HepG2 (cell line): ENCODE measurements at regions not wholly inside any gene's neighbourhood (a gene's known extent, or its start where the extent isn't known, plus 50 kb on each side); places are given as distances from the start of the nearest gene placed in this dataset.

Experiments used
- DNMT3B ChIP-seq: conservative IDR thresholded peaks from 2 replicates; pipeline ENCODE4 v1.6.1; 2016; ENCODE audit warnings: missing biosample characterization, control low read depth
- GLI4 ChIP-seq: sonication (generic); formaldehyde crosslinking; IDR thresholded peaks from 2 replicates; pipeline ENCODE4 v1.5.1; 2020; ENCODE audit warnings: missing genetic modification reagents, mild to moderate bottlenecking, moderate library complexity, borderline replicate concordance
- HOXA7 ChIP-seq: sonication (generic); formaldehyde crosslinking; IDR thresholded peaks from 2 replicates; pipeline ENCODE4 v1.8.1; 2022; ENCODE audit warnings: mild to moderate bottlenecking, missing genetic modification reagents, moderate library complexity
- IKZF1 ChIP-seq: fragments of 450-650 bp; IDR thresholded peaks from 2 replicates; pipeline ENCODE4 v1.7.1; 2016
- ISL2 ChIP-seq: sonication (generic); formaldehyde crosslinking; IDR thresholded peaks from 2 replicates; pipeline ENCODE4 v1.5.0; 2020; ENCODE audit warnings: missing genetic modification reagents
- ONECUT2 ChIP-seq: sonication (generic); formaldehyde crosslinking; IDR thresholded peaks from 2 replicates; pipeline ENCODE4 v1.4.0; 2020; ENCODE audit warnings: missing genetic modification reagents
- RBM22 ChIP-seq: fragments of 200-400 bp; formaldehyde crosslinking; optimal IDR thresholded peaks from 2 replicates; pipeline ENCODE3; 2017; ENCODE audit warnings: mild to moderate bottlenecking, low read length, moderate library complexity
- SMC3 ChIP-seq: IDR thresholded peaks from 2 replicates; pipeline ENCODE4 v1.6.1; 2011; ENCODE audit warnings: low read length, improper control_type of control experiment
- SNAPC2 ChIP-seq: sonication (generic); formaldehyde crosslinking; IDR thresholded peaks from 2 replicates; pipeline ENCODE4 v1.8.1; 2022; ENCODE audit warnings: mild to moderate bottlenecking, missing genetic modification reagents
- YEATS4 ChIP-seq: sonication (generic); formaldehyde crosslinking; IDR thresholded peaks from 2 replicates; pipeline ENCODE4 v1.4.0; 2020; ENCODE audit warnings: missing genetic modification reagents, borderline replicate concordance
- ZBTB42 ChIP-seq: sonication (generic); formaldehyde crosslinking; IDR thresholded peaks from 2 replicates; pipeline ENCODE4 v1.5.0; 2020; ENCODE audit warnings: mild to moderate bottlenecking, missing genetic modification reagents
- ZFAT ChIP-seq: sonication (generic); formaldehyde crosslinking; conservative IDR thresholded peaks from 2 replicates; pipeline ENCODE4 v1.8.1; 2023; ENCODE audit warnings: missing genetic modification reagents, inconsistent platforms
- ZNF230 ChIP-seq: sonication (generic); formaldehyde crosslinking; IDR thresholded peaks from 2 replicates; pipeline ENCODE4 v1.4.0; 2020; ENCODE audit warnings: mild to moderate bottlenecking, missing genetic modification reagents
- ZNF264 ChIP-seq: sonication (generic); formaldehyde crosslinking; IDR thresholded peaks from 2 replicates; pipeline ENCODE4 v1.4.0; 2020; ENCODE audit warnings: missing genetic modification reagents
- ZNF329 ChIP-seq: sonication (generic); formaldehyde crosslinking; IDR thresholded peaks from 2 replicates; pipeline ENCODE4 v1.9.0; 2021; ENCODE audit warnings: low read depth, mild to moderate bottlenecking, missing genetic modification reagents
- ZNF431 ChIP-seq: sonication (generic); formaldehyde crosslinking; IDR thresholded peaks from 2 replicates; pipeline ENCODE4 v1.9.0; 2022; ENCODE audit warnings: missing genetic modification reagents, low read depth, mild to moderate bottlenecking, borderline replicate concordance
- ZNF501 ChIP-seq: sonication (generic); formaldehyde crosslinking; IDR thresholded peaks from 2 replicates; pipeline ENCODE4 v1.5.1; 2020; ENCODE audit warnings: mild to moderate bottlenecking, moderate library complexity, missing genetic modification reagents
- ZNF510 ChIP-seq: sonication (generic); formaldehyde crosslinking; IDR thresholded peaks from 2 replicates; pipeline ENCODE4 v1.4.0; 2020; ENCODE audit warnings: low read depth, mild to moderate bottlenecking, missing genetic modification reagents
- ZNF598 ChIP-seq: sonication (generic); formaldehyde crosslinking; IDR thresholded peaks from 2 replicates; pipeline ENCODE4 v1.5.1; 2020; ENCODE audit warnings: mild to moderate bottlenecking, missing genetic modification reagents, borderline replicate concordance
- ZNF616 ChIP-seq: sonication (generic); formaldehyde crosslinking; IDR thresholded peaks from 2 replicates; pipeline ENCODE4 v1.5.0; 2020; ENCODE audit warnings: low read depth, mild to moderate bottlenecking, missing genetic modification reagents
- ZNF660 ChIP-seq: sonication (generic); formaldehyde crosslinking; IDR thresholded peaks from 2 replicates; pipeline ENCODE4 v1.5.1; 2020; ENCODE audit warnings: mild to moderate bottlenecking, low read depth, missing genetic modification reagents, borderline replicate concordance
- ZNF746 ChIP-seq: sonication (generic); formaldehyde crosslinking; IDR thresholded peaks from 2 replicates; pipeline ENCODE4 v1.8.0; 2022; ENCODE audit warnings: mild to moderate bottlenecking, missing genetic modification reagents
- ZSCAN30 ChIP-seq: sonication (generic); formaldehyde crosslinking; IDR thresholded peaks from 2 replicates; pipeline ENCODE4 v1.5.0; 2020; ENCODE audit warnings: mild to moderate bottlenecking, missing genetic modification reagents
- TF ChIP-seq, protein P1 (sequence below): sonication (generic); formaldehyde crosslinking; IDR thresholded peaks from 2 replicates; pipeline ENCODE4 v1.4.0; 2020; ENCODE audit warnings: mild to moderate bottlenecking, missing genetic modification reagents
- TF ChIP-seq, protein P2 (sequence below): sonication (generic); formaldehyde crosslinking; IDR thresholded peaks from 2 replicates; pipeline ENCODE4 v1.5.0; 2020; ENCODE audit warnings: missing genetic modification reagents, mild to moderate bottlenecking, borderline replicate concordance
- TF ChIP-seq, protein P3 (sequence below): sonication (generic); formaldehyde crosslinking; IDR thresholded peaks from 2 replicates; pipeline ENCODE4 v1.9.0; 2021; ENCODE audit warnings: missing genetic modification reagents, mild to moderate bottlenecking, borderline replicate concordance
- TF ChIP-seq, protein P4 (sequence below): sonication (generic); formaldehyde crosslinking; conservative IDR thresholded peaks from 2 replicates; pipeline ENCODE4 v1.5.0; 2020; ENCODE audit warnings: missing genetic modification reagents
- TF ChIP-seq, protein P5 (sequence below): sonication (generic); formaldehyde crosslinking; IDR thresholded peaks from 2 replicates; pipeline ENCODE4 v1.4.0; 2020; ENCODE audit warnings: mild to moderate bottlenecking, low read depth, missing genetic modification reagents

DNA sequence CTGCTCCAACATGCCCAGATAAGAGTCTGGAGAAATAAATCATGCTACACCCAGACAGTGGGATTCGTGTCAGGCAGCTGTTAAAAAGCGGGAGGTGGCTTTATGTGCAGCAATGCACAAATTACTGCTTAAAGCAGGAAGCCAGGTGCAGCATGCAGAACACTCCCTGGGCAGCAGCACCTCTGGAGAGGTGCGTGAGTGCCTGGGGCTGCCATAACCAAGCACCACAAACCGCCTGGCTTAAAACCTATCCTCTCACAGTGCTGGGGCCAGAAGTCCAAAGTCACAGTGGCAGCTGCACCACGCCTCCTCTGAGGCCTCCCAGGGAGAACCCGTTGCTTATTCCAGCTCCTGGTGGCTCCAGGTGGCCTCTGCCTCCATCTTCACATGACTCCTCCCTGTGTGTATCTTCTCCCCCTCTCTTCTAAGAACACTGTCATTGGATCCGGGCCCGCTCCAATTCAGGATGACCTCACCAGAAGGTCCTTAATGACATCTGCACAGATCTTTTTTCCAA is 115.6 kb downstream of the SIK1 start (continued):
- TF ChIP-seq, protein P1, sequence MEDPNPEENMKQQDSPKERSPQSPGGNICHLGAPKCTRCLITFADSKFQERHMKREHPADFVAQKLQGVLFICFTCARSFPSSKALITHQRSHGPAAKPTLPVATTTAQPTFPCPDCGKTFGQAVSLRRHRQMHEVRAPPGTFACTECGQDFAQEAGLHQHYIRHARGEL (CRISPR knock-in tag), result no peak
- no peak for TF ChIP-seq ZNF329 (CRISPR knock-in tag)
- no peak for TF ChIP-seq ZNF598 (CRISPR knock-in tag)
- TF ChIP-seq ZNF501, result peak; percentile 54; the same call in 1 of the 2 replicates
- no peak for TF ChIP-seq SNAPC2 (CRISPR knock-in tag)
- no peak for TF ChIP-seq ZBTB42 (CRISPR knock-in tag)
- TF ChIP-seq SMC3, result no peak
- no peak for TF ChIP-seq ZNF616
- TF ChIP-seq, protein P2, sequence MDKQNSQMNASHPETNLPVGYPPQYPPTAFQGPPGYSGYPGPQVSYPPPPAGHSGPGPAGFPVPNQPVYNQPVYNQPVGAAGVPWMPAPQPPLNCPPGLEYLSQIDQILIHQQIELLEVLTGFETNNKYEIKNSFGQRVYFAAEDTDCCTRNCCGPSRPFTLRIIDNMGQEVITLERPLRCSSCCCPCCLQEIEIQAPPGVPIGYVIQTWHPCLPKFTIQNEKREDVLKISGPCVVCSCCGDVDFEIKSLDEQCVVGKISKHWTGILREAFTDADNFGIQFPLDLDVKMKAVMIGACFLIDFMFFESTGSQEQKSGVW (CRISPR knock-in tag), result no peak
- TF ChIP-seq, protein P3, sequence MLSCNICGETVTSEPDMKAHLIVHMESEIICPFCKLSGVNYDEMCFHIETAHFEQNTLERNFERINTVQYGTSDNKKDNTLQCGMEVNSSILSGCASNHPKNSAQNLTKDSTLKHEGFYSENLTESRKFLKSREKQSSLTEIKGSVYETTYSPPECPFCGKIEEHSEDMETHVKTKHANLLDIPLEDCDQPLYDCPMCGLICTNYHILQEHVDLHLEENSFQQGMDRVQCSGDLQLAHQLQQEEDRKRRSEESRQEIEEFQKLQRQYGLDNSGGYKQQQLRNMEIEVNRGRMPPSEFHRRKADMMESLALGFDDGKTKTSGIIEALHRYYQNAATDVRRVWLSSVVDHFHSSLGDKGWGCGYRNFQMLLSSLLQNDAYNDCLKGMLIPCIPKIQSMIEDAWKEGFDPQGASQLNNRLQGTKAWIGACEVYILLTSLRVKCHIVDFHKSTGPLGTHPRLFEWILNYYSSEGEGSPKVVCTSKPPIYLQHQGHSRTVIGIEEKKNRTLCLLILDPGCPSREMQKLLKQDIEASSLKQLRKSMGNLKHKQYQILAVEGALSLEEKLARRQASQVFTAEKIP, result no peak
- TF ChIP-seq, protein P4, sequence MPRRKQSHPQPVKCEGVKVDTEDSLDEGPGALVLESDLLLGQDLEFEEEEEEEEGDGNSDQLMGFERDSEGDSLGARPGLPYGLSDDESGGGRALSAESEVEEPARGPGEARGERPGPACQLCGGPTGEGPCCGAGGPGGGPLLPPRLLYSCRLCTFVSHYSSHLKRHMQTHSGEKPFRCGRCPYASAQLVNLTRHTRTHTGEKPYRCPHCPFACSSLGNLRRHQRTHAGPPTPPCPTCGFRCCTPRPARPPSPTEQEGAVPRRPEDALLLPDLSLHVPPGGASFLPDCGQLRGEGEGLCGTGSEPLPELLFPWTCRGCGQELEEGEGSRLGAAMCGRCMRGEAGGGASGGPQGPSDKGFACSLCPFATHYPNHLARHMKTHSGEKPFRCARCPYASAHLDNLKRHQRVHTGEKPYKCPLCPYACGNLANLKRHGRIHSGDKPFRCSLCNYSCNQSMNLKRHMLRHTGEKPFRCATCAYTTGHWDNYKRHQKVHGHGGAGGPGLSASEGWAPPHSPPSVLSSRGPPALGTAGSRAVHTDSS (CRISPR knock-in tag), result no peak
- no peak for TF ChIP-seq HOXA7 (CRISPR knock-in tag)
- TF ChIP-seq ZNF431 (CRISPR knock-in tag), result no peak
- no peak for TF ChIP-seq ZNF264 (CRISPR knock-in tag)
- no peak for TF ChIP-seq DNMT3B
- TF ChIP-seq ONECUT2, result no peak
- TF ChIP-seq ZFAT (CRISPR knock-in tag), result no peak
- TF ChIP-seq YEATS4 (CRISPR knock-in tag), result no peak
- TF ChIP-seq IKZF1, result no peak
- no peak for TF ChIP-seq RBM22
- no peak for TF ChIP-seq ZSCAN30
- TF ChIP-seq ISL2 (CRISPR knock-in tag), result no peak
- TF ChIP-seq, protein P5, sequence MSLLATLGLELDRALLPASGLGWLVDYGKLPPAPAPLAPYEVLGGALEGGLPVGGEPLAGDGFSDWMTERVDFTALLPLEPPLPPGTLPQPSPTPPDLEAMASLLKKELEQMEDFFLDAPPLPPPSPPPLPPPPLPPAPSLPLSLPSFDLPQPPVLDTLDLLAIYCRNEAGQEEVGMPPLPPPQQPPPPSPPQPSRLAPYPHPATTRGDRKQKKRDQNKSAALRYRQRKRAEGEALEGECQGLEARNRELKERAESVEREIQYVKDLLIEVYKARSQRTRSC (CRISPR knock-in tag), result no peak
- TF ChIP-seq ZNF746 (CRISPR knock-in tag), result no peak
- TF ChIP-seq ZNF510 (CRISPR knock-in tag), result no peak
- TF ChIP-seq ZNF660 (CRISPR knock-in tag), result no peak
- no peak for TF ChIP-seq ZNF230 (CRISPR knock-in tag)
- no peak for TF ChIP-seq GLI4 (CRISPR knock-in tag)
